B cell (primary cell): ENCODE measurements at regions not wholly inside any gene's neighbourhood (a gene's known extent, or its start where the extent isn't known, plus 50 kb on each side); places are given as distances from the start of the nearest gene placed in this dataset.

Experiments
- EZH2 ChIP-seq: IDR thresholded peaks from 2 replicates; pipeline ENCODE4 v1.6.1; 2012; ENCODE audit warnings: borderline replicate concordance, low read depth, mild to moderate bottlenecking, moderate library complexity, low read length; ENCODE audit not compliant: insufficient read depth, poor library complexity, severe bottlenecking
- TF ChIP-seq, protein P1 (sequence below): fragments of 200-600 bp; IDR thresholded peaks from one replicate; pipeline ENCODE4 v1.8.0; 2022; ENCODE audit warnings: antibody characterized with exemption, mild to moderate bottlenecking

DNA sequence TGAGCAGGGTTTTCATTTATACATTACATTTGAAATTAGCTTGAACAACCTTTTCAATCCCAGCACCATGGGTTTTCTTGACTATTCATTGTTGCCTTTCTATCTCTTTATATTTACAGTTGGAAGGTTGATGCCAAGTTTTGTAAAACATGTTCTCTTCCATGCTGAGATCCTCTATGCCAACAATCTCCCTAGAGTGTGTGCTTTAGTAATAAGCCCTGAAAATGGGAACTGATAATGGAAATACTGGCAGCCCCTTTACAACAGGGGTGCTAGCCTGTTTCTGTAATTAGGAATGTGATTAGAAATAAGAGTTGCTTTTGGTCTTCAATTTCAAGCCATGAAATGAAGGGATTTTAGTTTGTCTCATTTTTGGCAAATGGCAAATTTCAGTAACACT lies 239.9 kb upstream of the NAALADL2 start:
- TF ChIP-seq, protein P1, sequence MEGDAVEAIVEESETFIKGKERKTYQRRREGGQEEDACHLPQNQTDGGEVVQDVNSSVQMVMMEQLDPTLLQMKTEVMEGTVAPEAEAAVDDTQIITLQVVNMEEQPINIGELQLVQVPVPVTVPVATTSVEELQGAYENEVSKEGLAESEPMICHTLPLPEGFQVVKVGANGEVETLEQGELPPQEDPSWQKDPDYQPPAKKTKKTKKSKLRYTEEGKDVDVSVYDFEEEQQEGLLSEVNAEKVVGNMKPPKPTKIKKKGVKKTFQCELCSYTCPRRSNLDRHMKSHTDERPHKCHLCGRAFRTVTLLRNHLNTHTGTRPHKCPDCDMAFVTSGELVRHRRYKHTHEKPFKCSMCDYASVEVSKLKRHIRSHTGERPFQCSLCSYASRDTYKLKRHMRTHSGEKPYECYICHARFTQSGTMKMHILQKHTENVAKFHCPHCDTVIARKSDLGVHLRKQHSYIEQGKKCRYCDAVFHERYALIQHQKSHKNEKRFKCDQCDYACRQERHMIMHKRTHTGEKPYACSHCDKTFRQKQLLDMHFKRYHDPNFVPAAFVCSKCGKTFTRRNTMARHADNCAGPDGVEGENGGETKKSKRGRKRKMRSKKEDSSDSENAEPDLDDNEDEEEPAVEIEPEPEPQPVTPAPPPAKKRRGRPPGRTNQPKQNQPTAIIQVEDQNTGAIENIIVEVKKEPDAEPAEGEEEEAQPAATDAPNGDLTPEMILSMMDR: no peak
- TF ChIP-seq EZH2: no peak
